ENCODE measurements at regions not wholly inside any gene's neighbourhood (a gene's known extent, or its start where the extent isn't known, plus 50 kb on each side); places are given as distances from the start of the nearest gene placed in this dataset.

GRCh38 chr2:16002575-16002974, 62.2 kb downstream of the MYCN start:
- no peaks in the 10 kb centered on the region for H3K27me3 ChIP-seq (ENCODE audit: insufficient read depth, insufficient read length)
- no peaks in the 10 kb centered on the region for H3K36me3 ChIP-seq (ENCODE audit: insufficient read depth, insufficient read length, low read length)
- 0 out of 2 replicates have a peak, but pooled peaks cover 4% of the 10 kb centered on the region for H3K9me3 ChIP-seq (ENCODE audit: insufficient read depth, low read length)
- TF ChIP-seq SUZ12 (IDR thresholded peaks at IDR 0.05; ENCODE audit: extremely low read depth, insufficient read depth, insufficient read length) (no peak), ZNF274 (IDR thresholded peaks at IDR 0.05; ENCODE audit: low read depth, low read length) (no peak), YY1 (IDR thresholded peaks at IDR 0.05; ENCODE audit: insufficient read depth, insufficient read length) (no peak)
- no peak for DNase-seq (ENCODE audit: low read depth, low spot score)
- H3K4me3 ChIP-seq (ENCODE audit: insufficient read length, low read depth), result no peak overlapping the region
- H3K4me1 ChIP-seq (ENCODE audit: insufficient read depth, insufficient read length), result peaks cover 5% of the 10 kb centered on the region
- no peak overlapping the region for H3K9ac ChIP-seq (ENCODE audit: insufficient read length, low read depth)

- no peak for DNase-seq (ENCODE audit: low read depth, low spot score)
- no peaks in the 10 kb centered on the region for H3K27me3 ChIP-seq (ENCODE audit: insufficient read depth, insufficient read length)
- no peak overlapping the region for H3K4me3 ChIP-seq (ENCODE audit: insufficient read length, low read depth)
- H3K4me1 ChIP-seq (ENCODE audit: insufficient read depth, insufficient read length), result peaks cover 5% of the 10 kb centered on the region
- no peak for TF ChIP-seq ZNF274 (IDR thresholded peaks at IDR 0.05; ENCODE audit: low read depth, low read length)
- no peak overlapping the region for H3K9ac ChIP-seq (ENCODE audit: insufficient read length, low read depth)
- H3K36me3 ChIP-seq (ENCODE audit: insufficient read depth, insufficient read length, low read length), result no peaks in the 10 kb centered on the region
- H3K9me3 ChIP-seq (ENCODE audit: insufficient read depth, low read length), result 0 out of 2 replicates have a peak, but pooled peaks cover 4% of the 10 kb centered on the region
Observed at GRCh38 chr2:16002144-16002543, 61.8 kb downstream of the MYCN start.

GRCh38 chr2:16000642-16001041, 60.3 kb downstream of the MYCN start:
- Histone ChIP-seq H3K4me1 (ENCODE audit: insufficient read depth, insufficient read length) (no peaks in the 10 kb centered on the region), H3K9ac (ENCODE audit: insufficient read length, low read depth) (no peak overlapping the region), H3K9me3 (ENCODE audit: insufficient read depth, low read length) (0 out of 2 replicates have a peak, but pooled peaks cover 4% of the 10 kb centered on the region), H3K27me3 (ENCODE audit: insufficient read depth, insufficient read length) (no peaks in the 10 kb centered on the region), H3K36me3 (ENCODE audit: insufficient read depth, insufficient read length, low read length) (no peaks in the 10 kb centered on the region), H3K4me3 (ENCODE audit: insufficient read length, low read depth) (no peak overlapping the region)
- TF ChIP-seq YY1 (IDR thresholded peaks at IDR 0.05; ENCODE audit: insufficient read depth, insufficient read length), result no peak
- TF ChIP-seq SUZ12 (IDR thresholded peaks at IDR 0.05; ENCODE audit: extremely low read depth, insufficient read depth, insufficient read length), result no peak
- no peak for TF ChIP-seq ZNF274 (IDR thresholded peaks at IDR 0.05; ENCODE audit: low read depth, low read length)
- DNase-seq (ENCODE audit: low read depth, low spot score), result no peak

GRCh38 chr2:15999596-16000469, 59.5 kb downstream of the MYCN start:
- Histone ChIP-seq H3K36me3 (ENCODE audit: insufficient read depth, insufficient read length, low read length) (no peaks in the 10 kb centered on the region), H3K4me1 (ENCODE audit: insufficient read depth, insufficient read length) (no peaks in the 10 kb centered on the region), H3K4me3 (ENCODE audit: insufficient read length, low read depth) (no peak overlapping the region), H3K9ac (ENCODE audit: insufficient read length, low read depth) (no peak overlapping the region), H3K27me3 (ENCODE audit: insufficient read depth, insufficient read length) (no peaks in the 10 kb centered on the region), H3K9me3 (ENCODE audit: insufficient read depth, low read length) (0 out of 2 replicates have a peak, but pooled peaks cover 4% of the 10 kb centered on the region)
- no peak for DNase-seq (ENCODE audit: low read depth, low spot score)
- no peak for TF ChIP-seq YY1 (IDR thresholded peaks at IDR 0.05; ENCODE audit: insufficient read depth, insufficient read length)
- no peak for TF ChIP-seq ZNF274 (IDR thresholded peaks at IDR 0.05; ENCODE audit: low read depth, low read length)
- no peak for TF ChIP-seq SUZ12 (IDR thresholded peaks at IDR 0.05; ENCODE audit: extremely low read depth, insufficient read depth, insufficient read length)

- TF ChIP-seq SUZ12 (IDR thresholded peaks at IDR 0.05; ENCODE audit: extremely low read depth, insufficient read depth, insufficient read length) (no peak), ZNF274 (IDR thresholded peaks at IDR 0.05; ENCODE audit: low read depth, low read length) (no peak), YY1 (IDR thresholded peaks at IDR 0.05; ENCODE audit: insufficient read depth, insufficient read length) (no peak)
Observed at GRCh38 chr2:15997728-15998280, 57.5 kb downstream of the MYCN start.

GRCh38 chr2:15996536-15997423, 56.4 kb downstream of the MYCN start:
- H3K27me3 ChIP-seq (ENCODE audit: insufficient read depth, insufficient read length), result no peaks in the 10 kb centered on the region
- DNase-seq (ENCODE audit: low read depth, low spot score), result no peak
- no peaks in the 10 kb centered on the region for H3K9me3 ChIP-seq (ENCODE audit: insufficient read depth, low read length)
- TF ChIP-seq ZNF274 (IDR thresholded peaks at IDR 0.05; ENCODE audit: low read depth, low read length) (no peak), YY1 (IDR thresholded peaks at IDR 0.05; ENCODE audit: insufficient read depth, insufficient read length) (no peak)
- no peaks in the 10 kb centered on the region for H3K4me1 ChIP-seq (ENCODE audit: insufficient read depth, insufficient read length)
- no peak overlapping the region for H3K4me3 ChIP-seq (ENCODE audit: insufficient read length, low read depth)
- no peak overlapping the region for H3K9ac ChIP-seq (ENCODE audit: insufficient read length, low read depth)
- no peaks in the 10 kb centered on the region for H3K36me3 ChIP-seq (ENCODE audit: insufficient read depth, insufficient read length, low read length)

More at GRCh38 chr2:15997728-15998280, 57.5 kb downstream of the MYCN start:
- H3K9ac ChIP-seq (ENCODE audit: insufficient read length, low read depth), result no peak overlapping the region
- H3K36me3 ChIP-seq (ENCODE audit: insufficient read depth, insufficient read length, low read length), result no peaks in the 10 kb centered on the region
- no peak for DNase-seq (ENCODE audit: low read depth, low spot score)
- H3K9me3 ChIP-seq (ENCODE audit: insufficient read depth, low read length), result 0 out of 2 replicates have a peak, but pooled peaks cover 4% of the 10 kb centered on the region
- H3K4me3 ChIP-seq (ENCODE audit: insufficient read length, low read depth), result no peak overlapping the region
- no peaks in the 10 kb centered on the region for H3K4me1 ChIP-seq (ENCODE audit: insufficient read depth, insufficient read length)
- no peaks in the 10 kb centered on the region for H3K27me3 ChIP-seq (ENCODE audit: insufficient read depth, insufficient read length)
